ENCODE measurements at regions not wholly inside any gene's neighbourhood (a gene's known extent, or its start where the extent isn't known, plus 50 kb on each side); places are given as distances from the start of the nearest gene placed in this dataset.

DNA sequence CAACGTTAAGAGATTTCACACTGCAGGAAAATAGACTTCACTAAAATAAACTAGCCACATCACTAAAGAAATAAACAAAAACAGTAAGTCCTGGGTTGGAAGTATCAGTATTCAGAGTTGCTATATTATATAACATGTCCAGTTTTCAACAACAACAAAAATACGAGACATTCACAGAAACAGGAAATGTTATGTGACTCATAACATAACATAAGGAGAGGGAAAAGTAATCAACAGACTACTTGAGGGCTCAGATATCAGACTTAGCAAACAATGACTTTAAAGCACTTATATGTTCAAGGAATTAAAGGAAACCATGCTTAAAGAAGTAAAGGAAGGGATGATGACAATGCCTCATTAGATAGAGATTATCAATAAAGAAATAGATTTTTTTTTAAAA lies 73.5 kb upstream of the MKLN1 start:
- H3K4me1 ChIP-seq (ENCODE audit: control insufficient read depth in 5 of 5, insufficient read depth in 5 of 5, low read length in 5 of 5) = peaks cover 0 to 2% (median 0%) of the 10 kb centered on the region in 5 donors
- peaks cover 0 to 9% (median 6%) of the 10 kb centered on the region in 4 donors for H3K9me3 ChIP-seq (ENCODE audit: control insufficient read depth in 4 of 4, insufficient read depth in 3 of 4, low read length in 3 of 4)
- WGBS, 2 donors = 51 to 70% methylated on average over 2 of the region's 2 CpGs
- TF ChIP-seq, protein P1, sequence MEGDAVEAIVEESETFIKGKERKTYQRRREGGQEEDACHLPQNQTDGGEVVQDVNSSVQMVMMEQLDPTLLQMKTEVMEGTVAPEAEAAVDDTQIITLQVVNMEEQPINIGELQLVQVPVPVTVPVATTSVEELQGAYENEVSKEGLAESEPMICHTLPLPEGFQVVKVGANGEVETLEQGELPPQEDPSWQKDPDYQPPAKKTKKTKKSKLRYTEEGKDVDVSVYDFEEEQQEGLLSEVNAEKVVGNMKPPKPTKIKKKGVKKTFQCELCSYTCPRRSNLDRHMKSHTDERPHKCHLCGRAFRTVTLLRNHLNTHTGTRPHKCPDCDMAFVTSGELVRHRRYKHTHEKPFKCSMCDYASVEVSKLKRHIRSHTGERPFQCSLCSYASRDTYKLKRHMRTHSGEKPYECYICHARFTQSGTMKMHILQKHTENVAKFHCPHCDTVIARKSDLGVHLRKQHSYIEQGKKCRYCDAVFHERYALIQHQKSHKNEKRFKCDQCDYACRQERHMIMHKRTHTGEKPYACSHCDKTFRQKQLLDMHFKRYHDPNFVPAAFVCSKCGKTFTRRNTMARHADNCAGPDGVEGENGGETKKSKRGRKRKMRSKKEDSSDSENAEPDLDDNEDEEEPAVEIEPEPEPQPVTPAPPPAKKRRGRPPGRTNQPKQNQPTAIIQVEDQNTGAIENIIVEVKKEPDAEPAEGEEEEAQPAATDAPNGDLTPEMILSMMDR (IDR thresholded peaks at IDR 0.05; ENCODE audit: control extremely low read depth, extremely low read depth) = no peak
- no peaks in the 10 kb centered on the region for H3K36me3 ChIP-seq (ENCODE audit: control insufficient read depth in 4 of 4, insufficient read depth in 4 of 4, low read length in 4 of 4)
- no peak overlapping the region for H3K9ac ChIP-seq (ENCODE audit: insufficient read depth in 1 of 2, low read length in 2 of 2)
- DNase-seq = no peak
- no peak for ATAC-seq (ENCODE audit: insufficient read depth, low FRiP score)
- H3K27me3 ChIP-seq (ENCODE audit: control insufficient read depth in 3 of 3, insufficient read depth in 3 of 3, low read length in 2 of 3) = no peaks in the 10 kb centered on the region
- H3K4me3 ChIP-seq = no peak overlapping the region
- H3K27ac ChIP-seq (ENCODE audit: low read depth in 1 of 2, low read length in 1 of 2) = no peak overlapping the region

DNA sequence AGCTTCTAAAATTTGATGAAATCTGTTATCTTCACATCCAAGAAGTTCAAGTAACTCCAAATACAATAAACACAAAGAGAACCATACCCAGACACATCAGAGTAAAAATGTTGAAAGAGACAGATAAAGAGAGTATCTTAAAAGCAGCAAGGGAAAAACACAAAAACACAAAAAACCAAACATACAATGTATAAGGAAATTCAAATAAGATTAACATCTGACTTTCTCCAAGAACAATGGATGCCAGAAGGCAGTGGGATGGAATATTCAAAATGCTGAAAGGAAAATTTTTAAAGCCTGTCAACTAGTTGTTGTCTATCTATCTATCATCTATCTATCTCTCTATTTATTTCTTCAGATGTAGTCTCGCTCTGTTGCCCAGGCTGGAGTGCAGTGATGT lies 72.4 kb upstream of the MKLN1 start:
- H3K4me1 ChIP-seq (ENCODE audit: control insufficient read depth in 5 of 5, insufficient read depth in 5 of 5, low read length in 5 of 5) = no peaks in the 10 kb centered on the region
- ATAC-seq (ENCODE audit: insufficient read depth, low FRiP score) = no peak
- H3K36me3 ChIP-seq (ENCODE audit: control insufficient read depth in 4 of 4, insufficient read depth in 4 of 4, low read length in 4 of 4) = no peaks in the 10 kb centered on the region
- WGBS, 2 donors = 93 to 96% methylated on average over 1 of the region's 1 CpG
- peaks cover 0 to 9% (median 6%) of the 10 kb centered on the region in 4 donors for H3K9me3 ChIP-seq (ENCODE audit: control insufficient read depth in 4 of 4, insufficient read depth in 3 of 4, low read length in 3 of 4)
- no peak overlapping the region for H3K4me3 ChIP-seq
- no peak overlapping the region for H3K27ac ChIP-seq (ENCODE audit: low read depth in 1 of 2, low read length in 1 of 2)
- H3K27me3 ChIP-seq (ENCODE audit: control insufficient read depth in 3 of 3, insufficient read depth in 3 of 3, low read length in 2 of 3) = no peaks in the 10 kb centered on the region
- TF ChIP-seq, protein P1 (IDR thresholded peaks at IDR 0.05; ENCODE audit: control extremely low read depth, extremely low read depth) = no peak
- H3K9ac ChIP-seq (ENCODE audit: insufficient read depth in 1 of 2, low read length in 2 of 2) = no peak overlapping the region
- DNase-seq = no peak

DNA sequence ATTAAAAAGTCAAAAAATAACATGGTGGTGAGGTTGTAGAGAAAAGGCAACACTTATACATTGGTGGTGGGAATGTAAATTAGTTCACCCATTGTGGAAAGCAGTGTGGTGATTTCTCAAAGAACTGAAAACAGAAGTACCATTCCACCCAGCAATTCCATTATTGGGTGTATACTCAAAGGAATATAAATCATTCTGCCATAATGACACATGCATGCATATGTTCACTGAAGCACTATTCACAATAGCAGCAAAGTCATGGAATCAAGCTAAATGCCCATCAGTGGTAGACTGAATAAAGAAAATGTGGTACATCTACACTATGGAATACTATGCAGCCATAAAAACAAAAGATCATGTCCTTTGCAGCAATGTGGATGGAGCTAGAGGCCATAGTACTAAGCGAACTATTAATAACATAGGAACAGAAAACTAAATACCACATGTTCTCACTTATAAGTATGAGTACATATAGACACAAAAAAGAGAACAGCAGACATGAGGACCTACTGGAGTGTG lies 66.1 kb upstream of the MKLN1 start:
- Histone ChIP-seq H3K27me3 (ENCODE audit: control insufficient read depth in 3 of 3, insufficient read depth in 3 of 3, low read length in 2 of 3) (no peaks in the 10 kb centered on the region), H3K9ac (ENCODE audit: insufficient read depth in 1 of 2, low read length in 2 of 2) (no peak overlapping the region), H3K9me3 (ENCODE audit: control insufficient read depth in 4 of 4, insufficient read depth in 3 of 4, low read length in 3 of 4) (no peaks in the 10 kb centered on the region), H3K36me3 (ENCODE audit: control insufficient read depth in 4 of 4, insufficient read depth in 4 of 4, low read length in 4 of 4) (no peaks in the 10 kb centered on the region), H3K27ac (ENCODE audit: low read depth in 1 of 2, low read length in 1 of 2) (no peak overlapping the region), H3K4me1 (ENCODE audit: control insufficient read depth in 5 of 5, insufficient read depth in 5 of 5, low read length in 5 of 5) (no peaks in the 10 kb centered on the region), H3K4me3 (no peak overlapping the region)
- ATAC-seq (ENCODE audit: insufficient read depth, low FRiP score) = no peak
- TF ChIP-seq, protein P1 (IDR thresholded peaks at IDR 0.05; ENCODE audit: control extremely low read depth, extremely low read depth) = no peak
- 97 to 100% methylated on average over 1 of the region's 1 CpG for WGBS, 2 donors
- no peak for DNase-seq

DNA sequence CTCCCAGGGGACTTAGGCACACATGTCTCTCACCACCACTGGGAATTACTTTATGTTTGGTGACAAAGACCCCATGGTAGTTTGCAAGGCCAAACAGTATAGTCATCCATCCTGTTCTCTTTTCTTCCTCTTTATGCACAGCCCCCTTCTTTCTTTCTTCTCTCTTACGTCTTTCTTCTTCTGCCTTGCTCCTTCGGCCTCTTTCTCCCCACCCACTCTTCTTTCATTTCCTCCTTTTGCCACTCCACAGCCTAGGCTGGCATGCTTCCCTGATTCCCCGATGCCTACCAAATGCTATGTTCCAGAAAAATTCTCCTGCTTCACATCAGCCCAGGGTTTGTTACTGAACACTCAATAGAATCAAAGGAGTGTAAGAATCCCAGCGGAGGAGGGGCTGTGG lies 62.4 kb upstream of the MKLN1 start:
- Histone ChIP-seq H3K36me3 (ENCODE audit: control insufficient read depth in 4 of 4, insufficient read depth in 4 of 4, low read length in 4 of 4) (no peaks in the 10 kb centered on the region), H3K9me3 (ENCODE audit: control insufficient read depth in 4 of 4, insufficient read depth in 3 of 4, low read length in 3 of 4) (no peaks in the 10 kb centered on the region), H3K4me1 (ENCODE audit: control insufficient read depth in 5 of 5, insufficient read depth in 5 of 5, low read length in 5 of 5) (no peaks in the 10 kb centered on the region), H3K9ac (ENCODE audit: insufficient read depth in 1 of 2, low read length in 2 of 2) (no peak overlapping the region), H3K27me3 (ENCODE audit: control insufficient read depth in 3 of 3, insufficient read depth in 3 of 3, low read length in 2 of 3) (no peaks in the 10 kb centered on the region), H3K27ac (ENCODE audit: low read depth in 1 of 2, low read length in 1 of 2) (no peak overlapping the region), H3K4me3 (no peak overlapping the region)
- DNase-seq (no peak), ATAC-seq (ENCODE audit: insufficient read depth, low FRiP score) (no peak)
- TF ChIP-seq, protein P1 (IDR thresholded peaks at IDR 0.05; ENCODE audit: control extremely low read depth, extremely low read depth) = no peak
- WGBS, 2 donors = 50 to 61% methylated on average over 4 of the region's 4 CpGs
